Prostate gland (tissue), 2 donors: ENCODE measurements at regions not wholly inside any gene's neighbourhood (a gene's known extent, or its start where the extent isn't known, plus 50 kb on each side); places are given as distances from the start of the nearest gene placed in this dataset.

Source experiments
- DNase-seq: peaks from one replicate; pipeline ENCODE4 v3.0.0-alpha.2; 2019; ENCODE audit warnings: low spot score
- H3K27ac ChIP-seq, 2 donors: fragments of 200-600 bp; sonication (generic); 2 replicates each; pipeline ENCODE4 v1.5.1; 2017 to 2019
- H3K27me3 ChIP-seq: fragments of 200-600 bp; sonication (generic); replicated peaks from 2 replicates; pipeline ENCODE4 v1.5.1; 2019; ENCODE audit not compliant: insufficient read depth
- H3K36me3 ChIP-seq, 2 donors: fragments of 200-600 bp; sonication (generic); 1 replicate in 1 of 2; 2 replicates in 1 of 2; pipeline versions ENCODE4 v1.5.1 to v1.8.1; 2017 to 2019
- H3K4me1 ChIP-seq: fragments of 200-600 bp; sonication (generic); replicated peaks from 2 replicates; pipeline ENCODE4 v1.5.1; 2019
- H3K4me3 ChIP-seq, 2 donors: fragments of 200-600 bp; sonication (generic); 2 replicates each; pipeline ENCODE4 v1.5.1; 2017 to 2019
- H3K9me3 ChIP-seq: fragments of 200-600 bp; sonication (generic); 2 replicates; pipeline ENCODE4 v1.5.1; 2017
- CTCF ChIP-seq, 4 experiments: fragments of 200-600 bp in 2 of 4; fragments of 450-650 bp in 2 of 4; sonication (generic) in 2 of 4; IDR thresholded peaks; 1 replicate in 3 of 4; 2 replicates in 1 of 4; pipeline ENCODE4 v1.5.1; 2016 to 2019; ENCODE audit warnings: antibody characterized with exemption in 4 of 4, mild to moderate bottlenecking in 2 of 4, moderate library complexity in 2 of 4
- POLR2A ChIP-seq: fragments of 450-650 bp; IDR thresholded peaks from one replicate; pipeline ENCODE4 v1.6.1; 2016; ENCODE audit warnings: antibody characterized with exemption, mild to moderate bottlenecking
- POLR2AphosphoS5 ChIP-seq: sonication (generic); formaldehyde crosslinking; IDR thresholded peaks from one replicate; pipeline ENCODE4 v1.6.1; 2017; ENCODE audit warnings: antibody characterized with exemption
- WGBS: methylation state at CpG from one replicate; pipeline ENCODE4 v1.1.5; 2018; 5-methylcytosine and 5-hydroxymethylcytosine counted together
- intact Hi-C: fragments of 100-400 bp; cut with DNase I; formaldehyde crosslinking; loops from one replicate; pipeline ENCODE4 v1.14.2; 2022

- no peaks in the 10 kb centered on the region for H3K9me3 ChIP-seq
- H3K36me3 ChIP-seq = no peaks in the 10 kb centered on the region
- H3K27ac ChIP-seq = no peak overlapping the region
- intact Hi-C loops = no loop called here
- 41% methylated on average over 1 of the region's 1 CpG for WGBS
- H3K27me3 ChIP-seq = no peaks in the 10 kb centered on the region
- DNase-seq = peak; percentile 4
- H3K4me3 ChIP-seq = no peak overlapping the region
- TF ChIP-seq CTCF (IDR thresholded peaks at IDR 0.05) (no peak), POLR2A (no peak)
- H3K4me1 ChIP-seq = no peaks in the 10 kb centered on the region
Measured at GRCh38 chrX:42119076-42119475, 195.7 kb upstream of the CASK start.

- TF ChIP-seq CTCF (IDR thresholded peaks at IDR 0.05) (no peak), POLR2A (no peak), POLR2AphosphoS5 (no peak)
- no peak for DNase-seq
- H3K36me3 ChIP-seq = no peaks in the 10 kb centered on the region
- H3K4me3 ChIP-seq = no peak overlapping the region
- H3K27ac ChIP-seq = no peak overlapping the region
- H3K4me1 ChIP-seq = no peaks in the 10 kb centered on the region
- no peaks in the 10 kb centered on the region for H3K27me3 ChIP-seq
- intact Hi-C loops = no loop called here
- 89% methylated on average over 2 of the region's 2 CpGs for WGBS
- H3K9me3 ChIP-seq = no peaks in the 10 kb centered on the region
Measured at GRCh38 chrX:42117318-42117717, 194.0 kb upstream of the CASK start.

- Histone ChIP-seq H3K9me3 (no peaks in the 10 kb centered on the region), H3K36me3 (no peaks in the 10 kb centered on the region), H3K27ac (no peak overlapping the region), H3K27me3 (no peaks in the 10 kb centered on the region), H3K4me1 (no peaks in the 10 kb centered on the region), H3K4me3 (no peak overlapping the region)
- TF ChIP-seq POLR2AphosphoS5 (no peak), POLR2A (no peak), CTCF (IDR thresholded peaks at IDR 0.05) (no peak)
- DNase-seq = no peak
- WGBS = 92% methylated on average over 2 of the region's 2 CpGs
- intact Hi-C loops = no loop called here
Measured at GRCh38 chrX:42109428-42109827, 186.1 kb upstream of the CASK start.

GRCh38 chrX:42107495-42108488 lies 184.4 kb upstream of the CASK start:
- Histone ChIP-seq H3K9me3 (no peaks in the 10 kb centered on the region), H3K27me3 (no peaks in the 10 kb centered on the region), H3K36me3 (no peaks in the 10 kb centered on the region), H3K27ac (no peak overlapping the region), H3K4me3 (no peak overlapping the region), H3K4me1 (no peaks in the 10 kb centered on the region)
- no peak for TF ChIP-seq CTCF (IDR thresholded peaks at IDR 0.05)
- no peak for TF ChIP-seq POLR2A
- TF ChIP-seq POLR2AphosphoS5 = no peak
- DNase-seq = no peak
- 80% methylated on average over 8 of the region's 8 CpGs for WGBS
- intact Hi-C loops = no loop called here

GRCh38 chrX:42106556-42106955 lies 183.2 kb upstream of the CASK start:
- 91% methylated on average over 2 of the region's 2 CpGs for WGBS
- H3K4me1 ChIP-seq = no peaks in the 10 kb centered on the region
- H3K36me3 ChIP-seq = no peaks in the 10 kb centered on the region
- no peaks in the 10 kb centered on the region for H3K27me3 ChIP-seq
- intact Hi-C loops = no loop called here
- H3K27ac ChIP-seq = no peak overlapping the region
- DNase-seq = no peak
- H3K4me3 ChIP-seq = no peak overlapping the region
- TF ChIP-seq POLR2A (no peak), CTCF (IDR thresholded peaks at IDR 0.05) (no peak), POLR2AphosphoS5 (no peak)
- H3K9me3 ChIP-seq = no peaks in the 10 kb centered on the region
